ENCODE measurements at regions not wholly inside any gene's neighbourhood (a gene's known extent, or its start where the extent isn't known, plus 50 kb on each side); places are given as distances from the start of the nearest gene placed in this dataset.

DNA sequence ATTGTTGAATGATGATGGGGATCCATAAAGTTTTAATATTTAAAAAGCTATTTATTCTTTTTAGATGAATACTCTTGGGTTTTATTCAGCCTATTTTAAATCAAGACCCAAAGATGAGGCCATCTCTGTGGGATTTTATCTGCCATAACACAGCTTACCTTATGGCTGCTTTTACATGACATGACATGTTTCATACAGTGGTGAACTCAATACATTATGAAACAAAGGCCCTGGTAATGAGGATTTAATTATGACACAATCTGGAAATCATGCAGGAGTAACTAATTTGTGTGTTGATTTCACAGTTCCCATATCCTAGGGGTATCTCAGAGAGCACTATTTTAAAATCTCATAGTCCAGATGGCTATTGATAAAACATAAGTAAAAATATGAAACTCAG lies 661.8 kb upstream of the FZD8 start:
- Histone ChIP-seq H2AFZ (ENCODE audit: low read depth, low read length) (no peak overlapping the region), H3K9ac (replicated peaks; ENCODE audit: extremely low read depth, insufficient read depth, low read length) (no peak overlapping the region), H3K4me1 (ENCODE audit: control insufficient read depth, extremely low read depth, insufficient read depth, low read length) (no peaks in the 10 kb centered on the region), H3K27me3 (ENCODE audit: control insufficient read depth in 2 of 2, insufficient read depth in 2 of 2, low read length in 2 of 2) (no peaks in the 10 kb centered on the region), H3K79me2 (ENCODE audit: control insufficient read depth, insufficient read depth, low read length) (no peaks in the 10 kb centered on the region), H4K20me1 (replicated peaks; ENCODE audit: control insufficient read depth, extremely low read depth, insufficient read depth, low read length) (no peaks in the 10 kb centered on the region), H3K9me3 (replicated peaks; ENCODE audit: control insufficient read depth, insufficient read depth, low read length) (no peaks in the 10 kb centered on the region), H3K4me3 (replicated peaks in 1 of 3; ENCODE audit: insufficient read depth in 1 of 3, low read depth in 1 of 3, low read length in 3 of 3) (no peak overlapping the region), H3K27ac (ENCODE audit: insufficient read depth, low read depth, low read length) (no peak overlapping the region), H3K9me1 (replicated peaks; ENCODE audit: control insufficient read depth, extremely low read depth, insufficient read depth, low read length) (no peaks in the 10 kb centered on the region), H3K4me2 (ENCODE audit: insufficient read depth, low read length) (no peak overlapping the region), H3K36me3 (ENCODE audit: control insufficient read depth in 2 of 2, extremely low read depth in 1 of 2, insufficient read depth in 2 of 2, low read length in 2 of 2) (no peaks in the 10 kb centered on the region)
- ChIA-PET POLR2A (no interaction called here), CTCF (no interaction called here)
- FAIRE-seq, result no peak
- no peak for TF ChIP-seq GATA2 (IDR thresholded peaks at IDR 0.05; ENCODE audit: insufficient read depth, insufficient read length, low read depth, low read length)
- TF ChIP-seq, protein P1, sequence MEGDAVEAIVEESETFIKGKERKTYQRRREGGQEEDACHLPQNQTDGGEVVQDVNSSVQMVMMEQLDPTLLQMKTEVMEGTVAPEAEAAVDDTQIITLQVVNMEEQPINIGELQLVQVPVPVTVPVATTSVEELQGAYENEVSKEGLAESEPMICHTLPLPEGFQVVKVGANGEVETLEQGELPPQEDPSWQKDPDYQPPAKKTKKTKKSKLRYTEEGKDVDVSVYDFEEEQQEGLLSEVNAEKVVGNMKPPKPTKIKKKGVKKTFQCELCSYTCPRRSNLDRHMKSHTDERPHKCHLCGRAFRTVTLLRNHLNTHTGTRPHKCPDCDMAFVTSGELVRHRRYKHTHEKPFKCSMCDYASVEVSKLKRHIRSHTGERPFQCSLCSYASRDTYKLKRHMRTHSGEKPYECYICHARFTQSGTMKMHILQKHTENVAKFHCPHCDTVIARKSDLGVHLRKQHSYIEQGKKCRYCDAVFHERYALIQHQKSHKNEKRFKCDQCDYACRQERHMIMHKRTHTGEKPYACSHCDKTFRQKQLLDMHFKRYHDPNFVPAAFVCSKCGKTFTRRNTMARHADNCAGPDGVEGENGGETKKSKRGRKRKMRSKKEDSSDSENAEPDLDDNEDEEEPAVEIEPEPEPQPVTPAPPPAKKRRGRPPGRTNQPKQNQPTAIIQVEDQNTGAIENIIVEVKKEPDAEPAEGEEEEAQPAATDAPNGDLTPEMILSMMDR (IDR thresholded peaks at IDR 0.05; ENCODE audit: extremely low read depth in 1 of 2, insufficient read depth in 1 of 2, low read depth in 1 of 2, low read length in 2 of 2), result no peak
- TF ChIP-seq POLR2AphosphoS5 (IDR thresholded peaks at IDR 0.05; ENCODE audit: insufficient read depth, low read depth, low read length), result no peak
- no peak for DNase-seq (ENCODE audit: low read depth, low spot score)
- BruUV-seq (replicated peaks), result no TSS peak
- dilution Hi-C loops (cut with MboI; ENCODE audit: extremely low pct_ligation_motif_present, low sequenced_read_pairs), result no loop called here
- intact Hi-C loops (cut with micrococcal nuclease), result no loop called here

- Histone ChIP-seq H3K79me2 (ENCODE audit: control insufficient read depth, insufficient read depth, low read length) (no peaks in the 10 kb centered on the region), H3K36me3 (ENCODE audit: control insufficient read depth in 2 of 2, extremely low read depth in 1 of 2, insufficient read depth in 2 of 2, low read length in 2 of 2) (no peaks in the 10 kb centered on the region), H3K9ac (replicated peaks; ENCODE audit: extremely low read depth, insufficient read depth, low read length) (no peak overlapping the region), H3K4me2 (ENCODE audit: insufficient read depth, low read length) (no peak overlapping the region), H4K20me1 (replicated peaks; ENCODE audit: control insufficient read depth, extremely low read depth, insufficient read depth, low read length) (no peaks in the 10 kb centered on the region), H3K27me3 (ENCODE audit: control insufficient read depth in 2 of 2, insufficient read depth in 2 of 2, low read length in 2 of 2) (no peaks in the 10 kb centered on the region), H3K9me1 (replicated peaks; ENCODE audit: control insufficient read depth, extremely low read depth, insufficient read depth, low read length) (no peaks in the 10 kb centered on the region), H2AFZ (ENCODE audit: low read depth, low read length) (no peak overlapping the region), H3K4me1 (ENCODE audit: control insufficient read depth, extremely low read depth, insufficient read depth, low read length) (no peaks in the 10 kb centered on the region), H3K9me3 (replicated peaks; ENCODE audit: control insufficient read depth, insufficient read depth, low read length) (no peaks in the 10 kb centered on the region), H3K27ac (ENCODE audit: insufficient read depth, low read depth, low read length) (no peak overlapping the region), H3K4me3 (replicated peaks in 1 of 3; ENCODE audit: insufficient read depth in 1 of 3, low read depth in 1 of 3, low read length in 3 of 3) (no peak overlapping the region)
- CTCF ChIA-PET, result no interaction called here
- dilution Hi-C loops (cut with MboI; ENCODE audit: extremely low pct_ligation_motif_present, low sequenced_read_pairs), result no loop called here
- no TSS peak for BruUV-seq (replicated peaks)
- intact Hi-C loops (cut with micrococcal nuclease), result no loop called here
- no peak for DNase-seq (ENCODE audit: low read depth, low spot score)
- TF ChIP-seq, protein P2, sequence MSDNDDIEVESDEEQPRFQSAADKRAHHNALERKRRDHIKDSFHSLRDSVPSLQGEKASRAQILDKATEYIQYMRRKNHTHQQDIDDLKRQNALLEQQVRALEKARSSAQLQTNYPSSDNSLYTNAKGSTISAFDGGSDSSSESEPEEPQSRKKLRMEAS (IDR thresholded peaks at IDR 0.05; ENCODE audit: insufficient read depth, insufficient read length), result no peak
- TF ChIP-seq, protein P1 (IDR thresholded peaks at IDR 0.05; ENCODE audit: extremely low read depth in 1 of 2, insufficient read depth in 1 of 2, low read depth in 1 of 2, low read length in 2 of 2), result no peak
- no peak for TF ChIP-seq POLR2AphosphoS5 (IDR thresholded peaks at IDR 0.05; ENCODE audit: insufficient read depth, low read depth, low read length)
- TF ChIP-seq GATA2 (IDR thresholded peaks at IDR 0.05; ENCODE audit: insufficient read depth, insufficient read length, low read depth, low read length), result no peak
- TF ChIP-seq MYC (IDR thresholded peaks at IDR 0.05; ENCODE audit: low read depth, low read length), result no peak
- TF ChIP-seq JUN (IDR thresholded peaks at IDR 0.05; ENCODE audit: borderline replicate concordance, insufficient read depth, insufficient read length, low read depth), result no peak
- no peak for TF ChIP-seq POLR2A (IDR thresholded peaks at IDR 0.05; ENCODE audit: low read depth, low read length)
- TF ChIP-seq FOS (IDR thresholded peaks at IDR 0.05; ENCODE audit: borderline replicate concordance, insufficient read depth, low read length), result no peak
- no peak for TF ChIP-seq EZH2 (IDR thresholded peaks at IDR 0.05; ENCODE audit: borderline replicate concordance, low read depth, low read length, severe bottlenecking)
- no peak for FAIRE-seq
- POLR2A ChIA-PET, result no interaction called here
Measured at GRCh38 chr10:36302086-36302485, 660.0 kb upstream of the FZD8 start.

All from endothelial cell of umbilical vein (primary cell).